ENCODE measurements at regions not wholly inside any gene's neighbourhood (a gene's known extent, or its start where the extent isn't known, plus 50 kb on each side); places are given as distances from the start of the nearest gene placed in this dataset.

GRCh38 chr2:236444187-236444586 lies 125.4 kb upstream of the ACKR3 start:
- Histone ChIP-seq H3K4me3 (ENCODE audit: low read length) (no peak overlapping the region), H3K9ac (ENCODE audit: low read length) (no peak overlapping the region), H3K36me3 (ENCODE audit: low read depth, low read length) (no peaks in the 10 kb centered on the region), H3K9me2 (replicated peaks; ENCODE audit: low read length) (no peaks in the 10 kb centered on the region), H3K27me3 (ENCODE audit: low read length) (peaks cover 8% of the 10 kb centered on the region; the same call in 1 of the 2 replicates), H2AFZ (ENCODE audit: low read length) (no peak overlapping the region), H3K4me1 (ENCODE audit: insufficient read depth, low read length) (peaks cover 2% of the 10 kb centered on the region; the same call in 1 of the 2 replicates), H3K27ac (ENCODE audit: low read length) (no peak overlapping the region), H3K4me2 (ENCODE audit: low read length) (no peak overlapping the region), H3F3A (ENCODE audit: low read length, unreplicated experiment) (no peaks in the 10 kb centered on the region), H3K9me3 (ENCODE audit: low read length) (no peaks in the 10 kb centered on the region), H3K79me2 (ENCODE audit: low read length) (no peaks in the 10 kb centered on the region), H4K20me1 (ENCODE audit: low read length) (no peaks in the 10 kb centered on the region)
- ATAC-seq (no peak), DNase-seq (no peak)
- BruUV-seq (replicated peaks), result no TSS peak
- POLR2A ChIA-PET (ENCODE audit: unreplicated experiment), result no interaction called here
- TF ChIP-seq EZH2 (IDR thresholded peaks at IDR 0.05; ENCODE audit: low read length, unreplicated experiment) (no peak), CTCF (conservative IDR thresholded peaks at IDR 0.05; ENCODE audit: low read depth, low read length) (no peak), EZH2phosphoT487 (IDR thresholded peaks at IDR 0.05; ENCODE audit: borderline replicate concordance, low read length) (no peak)
- intact Hi-C loops (cut with micrococcal nuclease), result no loop called here
- CTCF ChIA-PET, result no interaction called here

- Histone ChIP-seq H3K4me2 (ENCODE audit: low read length) (no peak overlapping the region), H3K4me1 (ENCODE audit: insufficient read depth, low read length) (peaks cover 6% of the 10 kb centered on the region; the same call in 1 of the 2 replicates), H4K20me1 (ENCODE audit: low read length) (no peaks in the 10 kb centered on the region), H3K9ac (ENCODE audit: low read length) (no peak overlapping the region), H3K27ac (ENCODE audit: low read length) (no peak overlapping the region), H2AFZ (ENCODE audit: low read length) (no peak overlapping the region), H3K27me3 (ENCODE audit: low read length) (peaks cover 8% of the 10 kb centered on the region; the same call in 1 of the 2 replicates), H3K9me2 (replicated peaks; ENCODE audit: low read length) (no peaks in the 10 kb centered on the region), H3K9me3 (ENCODE audit: low read length) (no peaks in the 10 kb centered on the region), H3K79me2 (ENCODE audit: low read length) (no peaks in the 10 kb centered on the region), H3K36me3 (ENCODE audit: low read depth, low read length) (no peaks in the 10 kb centered on the region), H3K4me3 (ENCODE audit: low read length) (no peak overlapping the region), H3F3A (ENCODE audit: low read length, unreplicated experiment) (no peaks in the 10 kb centered on the region)
- BruUV-seq (replicated peaks), result no TSS peak
- ATAC-seq, result no peak
- intact Hi-C loops (cut with micrococcal nuclease), result no loop called here
- POLR2A ChIA-PET (ENCODE audit: unreplicated experiment), result no interaction called here
- DNase-seq, result no peak
- CTCF ChIA-PET, result no interaction called here
- no peak for TF ChIP-seq EZH2 (IDR thresholded peaks at IDR 0.05; ENCODE audit: low read length, unreplicated experiment)
- no peak for TF ChIP-seq CTCF (conservative IDR thresholded peaks at IDR 0.05; ENCODE audit: low read depth, low read length)
- no peak for TF ChIP-seq EZH2phosphoT487 (IDR thresholded peaks at IDR 0.05; ENCODE audit: borderline replicate concordance, low read length)
Measured at GRCh38 chr2:236445678-236446077, 123.9 kb upstream of the ACKR3 start.

GRCh38 chr2:236446521-236446920 lies 123.1 kb upstream of the ACKR3 start:
- no peak for DNase-seq
- no peak overlapping the region for H2AFZ ChIP-seq (ENCODE audit: low read length)
- no peaks in the 10 kb centered on the region for H3K9me2 ChIP-seq (replicated peaks; ENCODE audit: low read length)
- ChIA-PET CTCF (no interaction called here), POLR2A (ENCODE audit: unreplicated experiment) (no interaction called here)
- H3K9me3 ChIP-seq (ENCODE audit: low read length), result no peaks in the 10 kb centered on the region
- peaks cover 8% of the 10 kb centered on the region; the same call in 1 of the 2 replicates for H3K27me3 ChIP-seq (ENCODE audit: low read length)
- peaks cover 6% of the 10 kb centered on the region; the same call in 1 of the 2 replicates for H3K4me1 ChIP-seq (ENCODE audit: insufficient read depth, low read length)
- H3F3A ChIP-seq (ENCODE audit: low read length, unreplicated experiment), result no peaks in the 10 kb centered on the region
- no peak for TF ChIP-seq CTCF (conservative IDR thresholded peaks at IDR 0.05; ENCODE audit: low read depth, low read length)
- TF ChIP-seq EZH2 (IDR thresholded peaks at IDR 0.05; ENCODE audit: low read length, unreplicated experiment), result no peak
- TF ChIP-seq EZH2phosphoT487 (IDR thresholded peaks at IDR 0.05; ENCODE audit: borderline replicate concordance, low read length), result no peak
- H3K4me2 ChIP-seq (ENCODE audit: low read length), result no peak overlapping the region
- intact Hi-C loops (cut with micrococcal nuclease), result no loop called here
- H3K79me2 ChIP-seq (ENCODE audit: low read length), result no peaks in the 10 kb centered on the region
- H3K36me3 ChIP-seq (ENCODE audit: low read depth, low read length), result no peaks in the 10 kb centered on the region
- no TSS peak for BruUV-seq (replicated peaks)
- H3K27ac ChIP-seq (ENCODE audit: low read length), result no peak overlapping the region
- no peak for ATAC-seq
- H3K4me3 ChIP-seq (ENCODE audit: low read length), result no peak overlapping the region
- no peak overlapping the region for H3K9ac ChIP-seq (ENCODE audit: low read length)
- no peaks in the 10 kb centered on the region for H4K20me1 ChIP-seq (ENCODE audit: low read length)

All from PC-3 (cell line).